ENCODE measurements at regions not wholly inside any gene's neighbourhood (a gene's known extent, or its start where the extent isn't known, plus 50 kb on each side); places are given as distances from the start of the nearest gene placed in this dataset.

DNA sequence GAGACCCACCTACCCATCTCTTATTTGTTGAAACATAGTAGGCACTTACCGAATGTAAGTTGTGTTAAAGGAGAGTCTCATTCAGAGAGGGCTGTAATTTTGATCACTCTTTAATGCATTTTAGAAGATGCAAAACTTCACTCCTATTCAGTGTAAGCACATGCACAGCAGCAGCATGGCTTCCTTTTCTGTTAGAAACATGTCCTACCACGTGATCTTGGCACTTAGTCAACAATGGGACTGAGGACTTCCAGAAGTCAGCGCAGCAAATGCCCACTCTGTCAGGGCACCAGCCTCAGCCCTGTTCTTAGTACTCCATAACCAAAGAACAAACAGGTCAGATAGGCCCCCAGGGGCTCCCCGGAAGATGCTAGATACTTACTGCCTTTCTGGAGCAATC is 456.5 kb downstream of the METTL4 start:
- TF ChIP-seq POLR2A (IDR thresholded peaks at IDR 0.05; ENCODE audit: low read depth, low read length): no peak
- TF ChIP-seq TAF1 (IDR thresholded peaks at IDR 0.05; ENCODE audit: low read depth, low read length): no peak
- TF ChIP-seq POLR2AphosphoS5 (IDR thresholded peaks at IDR 0.05; ENCODE audit: low read depth, low read length): no peak
- TF ChIP-seq PAX5 (IDR thresholded peaks at IDR 0.05; ENCODE audit: insufficient read depth, low read length, severe bottlenecking): no peak

Measured in GM12891 (cell line).